NCI-H82 treated with DMSO at 0.1 percent for 48 hours (cell line): ENCODE measurements at regions not wholly inside any gene's neighbourhood (a gene's known extent, or its start where the extent isn't known, plus 50 kb on each side); places are given as distances from the start of the nearest gene placed in this dataset.

Experiments
- DNase-seq: peaks from one replicate; lab custom pipeline; 2025; ENCODE audit not compliant: unreplicated experiment; lab: John Stamatoyannopoulos, UW

GRCh38 chr9:38287420-38287985 lies 105.0 kb upstream of the ALDH1B1 start:
- DNase-seq = no peak

- no peak for DNase-seq
Measured at GRCh38 chr9:38286766-38287165, 105.7 kb upstream of the ALDH1B1 start.

GRCh38 chr9:38286357-38286756 lies 106.1 kb upstream of the ALDH1B1 start:
- no peak for DNase-seq

- no peak for DNase-seq
Measured at GRCh38 chr9:38285236-38285635, 107.3 kb upstream of the ALDH1B1 start.

GRCh38 chr9:38284588-38285051 lies 107.9 kb upstream of the ALDH1B1 start:
- peak; percentile 96 for DNase-seq

GRCh38 chr9:38284039-38284575 lies 108.4 kb upstream of the ALDH1B1 start:
- no peak for DNase-seq

GRCh38 chr9:38282756-38283155 lies 109.7 kb upstream of the ALDH1B1 start:
- no peak for DNase-seq

- DNase-seq = no peak
Measured at GRCh38 chr9:38281917-38282316, 110.6 kb upstream of the ALDH1B1 start.

- no peak for DNase-seq
Measured at GRCh38 chr9:38281196-38281595, 111.3 kb upstream of the ALDH1B1 start.

- no peak for DNase-seq
Measured at GRCh38 chr9:38280251-38280800, 112.2 kb upstream of the ALDH1B1 start.

GRCh38 chr9:38278931-38279679 lies 113.4 kb upstream of the ALDH1B1 start:
- DNase-seq = no peak

- no peak for DNase-seq
Measured at GRCh38 chr9:38278457-38278856, 114.0 kb upstream of the ALDH1B1 start.

GRCh38 chr9:38277601-38278200 lies 114.8 kb upstream of the ALDH1B1 start:
- DNase-seq = no peak

- DNase-seq = no peak
Measured at GRCh38 chr9:38276771-38277439, 115.6 kb upstream of the ALDH1B1 start.

- DNase-seq = no peak
Measured at GRCh38 chr9:38274800-38275199, 117.7 kb upstream of the ALDH1B1 start.

GRCh38 chr9:38272710-38273109 lies 119.8 kb upstream of the ALDH1B1 start:
- DNase-seq = no peak

GRCh38 chr9:38271666-38272241 lies 120.7 kb upstream of the ALDH1B1 start:
- DNase-seq = no peak

- DNase-seq = no peak
Measured at GRCh38 chr9:38269775-38270174, 122.7 kb upstream of the ALDH1B1 start.

- no peak for DNase-seq
Measured at GRCh38 chr9:38263532-38263931, 129.0 kb upstream of the ALDH1B1 start.

GRCh38 chr9:38259519-38260218 lies 132.8 kb upstream of the ALDH1B1 start:
- no peak for DNase-seq
